HL-60 (cell line): ENCODE measurements at regions not wholly inside any gene's neighbourhood (a gene's known extent, or its start where the extent isn't known, plus 50 kb on each side); places are given as distances from the start of the nearest gene placed in this dataset.

Experiments
- GABPA ChIP-seq: IDR thresholded peaks from 2 replicates; pipeline ENCODE4 v1.6.1; 2012; ENCODE audit warnings: low read depth
- TF ChIP-seq, protein P1 (sequence below): IDR thresholded peaks from one replicate; pipeline ENCODE4 v1.5.1; 2011; ENCODE audit warnings: low read length, control low read depth, inconsistent platforms; ENCODE audit not compliant: insufficient read depth

DNA sequence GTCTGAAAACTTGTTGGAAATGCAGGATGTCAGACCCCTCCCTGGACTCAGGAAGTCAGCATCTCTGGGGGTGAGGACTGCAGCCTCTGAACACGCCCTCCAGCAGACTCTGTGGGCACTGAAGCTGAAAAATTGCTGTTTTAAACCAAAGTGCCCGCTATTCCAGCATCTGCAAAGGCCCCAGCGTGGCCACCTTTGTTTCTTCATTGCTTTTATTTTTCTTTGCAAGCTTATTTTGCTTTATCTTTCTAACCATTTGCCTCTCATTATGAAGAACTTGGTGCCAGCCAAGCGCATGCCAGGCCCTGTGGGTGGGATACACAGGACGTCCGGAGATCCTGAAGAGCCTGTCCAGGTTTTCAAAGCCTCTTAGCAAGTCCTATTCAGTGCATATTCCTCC is 203.9 kb upstream of the CST7 start:
- TF ChIP-seq, protein P1, sequence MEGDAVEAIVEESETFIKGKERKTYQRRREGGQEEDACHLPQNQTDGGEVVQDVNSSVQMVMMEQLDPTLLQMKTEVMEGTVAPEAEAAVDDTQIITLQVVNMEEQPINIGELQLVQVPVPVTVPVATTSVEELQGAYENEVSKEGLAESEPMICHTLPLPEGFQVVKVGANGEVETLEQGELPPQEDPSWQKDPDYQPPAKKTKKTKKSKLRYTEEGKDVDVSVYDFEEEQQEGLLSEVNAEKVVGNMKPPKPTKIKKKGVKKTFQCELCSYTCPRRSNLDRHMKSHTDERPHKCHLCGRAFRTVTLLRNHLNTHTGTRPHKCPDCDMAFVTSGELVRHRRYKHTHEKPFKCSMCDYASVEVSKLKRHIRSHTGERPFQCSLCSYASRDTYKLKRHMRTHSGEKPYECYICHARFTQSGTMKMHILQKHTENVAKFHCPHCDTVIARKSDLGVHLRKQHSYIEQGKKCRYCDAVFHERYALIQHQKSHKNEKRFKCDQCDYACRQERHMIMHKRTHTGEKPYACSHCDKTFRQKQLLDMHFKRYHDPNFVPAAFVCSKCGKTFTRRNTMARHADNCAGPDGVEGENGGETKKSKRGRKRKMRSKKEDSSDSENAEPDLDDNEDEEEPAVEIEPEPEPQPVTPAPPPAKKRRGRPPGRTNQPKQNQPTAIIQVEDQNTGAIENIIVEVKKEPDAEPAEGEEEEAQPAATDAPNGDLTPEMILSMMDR = no peak
- no peak for TF ChIP-seq GABPA
